ENCODE measurements at regions not wholly inside any gene's neighbourhood (a gene's known extent, or its start where the extent isn't known, plus 50 kb on each side); places are given as distances from the start of the nearest gene placed in this dataset.

- TF ChIP-seq ZNF592 (IDR thresholded peaks at IDR 0.05) (no peak), YBX1 (IDR thresholded peaks at IDR 0.05) (no peak), MYC (IDR thresholded peaks at IDR 0.05; ENCODE audit: insufficient read depth, insufficient read length, insufficient replicate concordance, low read length, severe bottlenecking) (no peak), PAX5 (IDR thresholded peaks at IDR 0.05; ENCODE audit: borderline replicate concordance, low read depth, low read length) (no peak), ESRRA (IDR thresholded peaks at IDR 0.05; ENCODE audit: low read length) (no peak)
Observed at GRCh38 chr13:81671064-81671463, 1330.1 kb upstream of the SPRY2 start (continued).

- CTCF ChIA-PET, result interaction anchor here (0.6 kb wide), 1 partner anchor 499 kb away, joined by 4 read pairs; no protein-coding TSS in a partner anchor
- Histone ChIP-seq H3K9me3 (replicated peaks; ENCODE audit: control insufficient read depth, insufficient read depth, low read length) (no peaks in the 10 kb centered on the region), H3K9ac (ENCODE audit: control insufficient read depth, insufficient read depth, low read length) (no peak overlapping the region), H3K79me2 (ENCODE audit: control insufficient read depth, insufficient read depth, low read length) (no peaks in the 10 kb centered on the region), H3K27me3 (replicated peaks in 1 of 2; ENCODE audit: control insufficient read depth in 2 of 2, insufficient read depth in 2 of 2, low read length in 1 of 2) (no peaks in the 10 kb centered on the region), H2AFZ (ENCODE audit: control insufficient read depth, low read depth, low read length) (no peak overlapping the region), H3K36me3 (ENCODE audit: control insufficient read depth in 2 of 2, insufficient read depth in 2 of 2, low read length in 1 of 2) (no peaks in the 10 kb centered on the region), H4K20me1 (ENCODE audit: control insufficient read depth, insufficient read depth) (no peaks in the 10 kb centered on the region), H3K4me1 (ENCODE audit: control insufficient read depth, insufficient read depth, low read length) (no peaks in the 10 kb centered on the region), H3K4me3 (no peak overlapping the region), H3K27ac (ENCODE audit: control insufficient read depth, insufficient read depth) (no peak overlapping the region), H3K4me2 (ENCODE audit: control insufficient read depth, insufficient read depth) (no peak overlapping the region)
- RAD21 ChIA-PET (ENCODE audit: unreplicated experiment), result no interaction called here
- SMC1A ChIA-PET (ENCODE audit: uncharacterized antibody, unreplicated experiment), result no interaction called here
- POLR2A ChIA-PET, result no interaction called here
- BruUV-seq (replicated peaks), result no TSS peak
- ATAC-seq (no peak), FAIRE-seq (no peak), DNase-seq (ENCODE audit: low read depth, low spot score) (no peak)
- intact Hi-C loops (cut with micrococcal nuclease; ENCODE audit: unreplicated experiment) (no loop called here), in situ Hi-C loops (cut with MboI) (no loop called here)
- WGBS (ENCODE audit: insufficient coverage, insufficient replicate concordance, low lambda C conversion rate, missing lambda C conversion rate), result 6% methylated on average over 2 of the region's 2 CpGs
- no peak for TF ChIP-seq CUX1 (IDR thresholded peaks at IDR 0.05; ENCODE audit: insufficient replicate concordance, low read depth, low read length)
- TF ChIP-seq ATF2 (IDR thresholded peaks at IDR 0.05; ENCODE audit: low read length), result no peak
- no peak for TF ChIP-seq TAF1 (IDR thresholded peaks at IDR 0.05; ENCODE audit: borderline replicate concordance, low read depth, low read length)
- TF ChIP-seq PAX8 (IDR thresholded peaks at IDR 0.05), result no peak
- no peak for TF ChIP-seq CHD1 (IDR thresholded peaks at IDR 0.05; ENCODE audit: low read depth, low read length)
- TF ChIP-seq TCF3 (IDR thresholded peaks at IDR 0.05; ENCODE audit: borderline replicate concordance, insufficient read depth, low read depth, low read length), result no peak
- no peak for TF ChIP-seq POLR2AphosphoS5 (IDR thresholded peaks at IDR 0.05; ENCODE audit: low read length)
Observed at GRCh38 chr13:81670048-81670447, 1329.1 kb upstream of the SPRY2 start.

All from GM12878 (cell line).